Gastrocnemius medialis (tissue), 4 donors: ENCODE measurements at regions not wholly inside any gene's neighbourhood (a gene's known extent, or its start where the extent isn't known, plus 50 kb on each side); places are given as distances from the start of the nearest gene placed in this dataset.

Experiments used
- CTCF ChIP-seq, 5 experiments: fragments of 450-650 bp in 3 of 5; fragments of 200-600 bp in 2 of 5; sonication (generic) in 2 of 5; IDR thresholded peaks in 4 of 5; conservative IDR thresholded peaks in 1 of 5; 1 replicate in 4 of 5; 2 replicates in 1 of 5; pipeline ENCODE4 v1.5.1; 2016 to 2019; ENCODE audit warnings: antibody characterized with exemption in 5 of 5, mild to moderate bottlenecking in 3 of 5, moderate library complexity in 3 of 5
- POLR2A ChIP-seq, 2 donors: fragments of 450-650 bp; IDR thresholded peaks; one replicate each; pipeline ENCODE4 v1.6.1; 2017; ENCODE audit warnings: antibody characterized with exemption in 2 of 2, mild to moderate bottlenecking in 2 of 2, moderate library complexity in 2 of 2

- TF ChIP-seq CTCF (IDR thresholded peaks at IDR 0.05 in 4 of 5, conservative IDR thresholded peaks at IDR 0.05 in 1 of 5) (no peak), POLR2A (IDR thresholded peaks at IDR 0.05) (no peak)
Observed at GRCh38 chr4:152041295-152041694, 280.5 kb upstream of the GATB start.
